HG03103 (cell line): ENCODE measurements at regions not wholly inside any gene's neighbourhood (a gene's known extent, or its start where the extent isn't known, plus 50 kb on each side); places are given as distances from the start of the nearest gene placed in this dataset.
"Not testable (repeated sequence)": the region's sequence is repeated elsewhere in the genome, so short reads cannot be mapped to it uniquely, and the experiment has no call there.

Experiments used
- ATAC-seq: cut with Tn5 transposase; IDR thresholded peaks from one replicate; pipeline ENCODE4 v1.9.1; 2021; ENCODE audit warnings: low read depth; ENCODE audit not compliant: unreplicated experiment

GRCh38 chr1:177741476-177741875 lies 228.4 kb downstream of the SEC16B start:
- no peak for ATAC-seq

GRCh38 chr1:177739780-177740179 lies 230.1 kb downstream of the SEC16B start:
- no peak for ATAC-seq

- no peak for ATAC-seq
Observed at GRCh38 chr1:177737456-177737855, 232.4 kb downstream of the SEC16B start.

- no peak for ATAC-seq
Observed at GRCh38 chr1:177732178-177732577, 237.7 kb downstream of the SEC16B start.

GRCh38 chr1:177729646-177730045 lies 240.2 kb downstream of the SEC16B start:
- no peak for ATAC-seq

GRCh38 chr1:177723533-177723932 lies 246.3 kb downstream of the SEC16B start:
- no peak for ATAC-seq

- no peak for ATAC-seq
Observed at GRCh38 chr1:177710696-177711620, 258.9 kb downstream of the SEC16B start.

GRCh38 chr1:177708406-177708805 lies 261.5 kb downstream of the SEC16B start:
- ATAC-seq: no peak

- ATAC-seq: no peak
Observed at GRCh38 chr1:177706977-177707376, 262.9 kb downstream of the SEC16B start.

- ATAC-seq: no peak
Observed at GRCh38 chr1:177705839-177706238, 264.0 kb downstream of the SEC16B start.

- no peak for ATAC-seq
Observed at GRCh38 chr1:177703888-177704446, 265.9 kb downstream of the SEC16B start.

- ATAC-seq: no peak
Observed at GRCh38 chr1:177701654-177702353, 268.1 kb downstream of the SEC16B start.

- ATAC-seq: no peak
Observed at GRCh38 chr1:177700856-177701255, 269.0 kb downstream of the SEC16B start.

- ATAC-seq: no peak
Observed at GRCh38 chr1:177690996-177691395, 278.9 kb downstream of the SEC16B start.

GRCh38 chr1:177687544-177687943 lies 282.3 kb downstream of the SEC16B start:
- ATAC-seq: no peak

GRCh38 chr1:177686933-177687332 lies 282.9 kb downstream of the SEC16B start:
- no peak for ATAC-seq

- no peak for ATAC-seq
Observed at GRCh38 chr1:177669161-177669560, 300.7 kb downstream of the SEC16B start.

GRCh38 chr1:177665935-177666334 lies 303.9 kb downstream of the SEC16B start:
- no peak for ATAC-seq

- ATAC-seq: not testable (repeated sequence)
Observed at GRCh38 chr1:177664742-177665141, 305.1 kb downstream of the SEC16B start.

- ATAC-seq: no peak
Observed at GRCh38 chr1:177660188-177660587, 309.7 kb downstream of the SEC16B start.

GRCh38 chr1:177659281-177659680 lies 310.6 kb downstream of the SEC16B start:
- ATAC-seq: no peak
